Stimulated activated CD8-positive, alpha-beta memory T cell treated with anti-CD3 and anti-CD28 coated beads, Interleukin-12 subunit alpha, Interleukin-12 subunit beta, amount 100 ng/mL, for 1 hour (primary cell): ENCODE measurements at regions not wholly inside any gene's neighbourhood (a gene's known extent, or its start where the extent isn't known, plus 50 kb on each side); places are given as distances from the start of the nearest gene placed in this dataset.
"Not testable (repeated sequence)": the region's sequence is repeated elsewhere in the genome, so short reads cannot be mapped to it uniquely, and the experiment has no call there.

Source experiments
- DNase-seq: peaks from one replicate; pipeline ENCODE4 v3.0.0-alpha.2; 2020; ENCODE audit warnings: low read depth

DNA sequence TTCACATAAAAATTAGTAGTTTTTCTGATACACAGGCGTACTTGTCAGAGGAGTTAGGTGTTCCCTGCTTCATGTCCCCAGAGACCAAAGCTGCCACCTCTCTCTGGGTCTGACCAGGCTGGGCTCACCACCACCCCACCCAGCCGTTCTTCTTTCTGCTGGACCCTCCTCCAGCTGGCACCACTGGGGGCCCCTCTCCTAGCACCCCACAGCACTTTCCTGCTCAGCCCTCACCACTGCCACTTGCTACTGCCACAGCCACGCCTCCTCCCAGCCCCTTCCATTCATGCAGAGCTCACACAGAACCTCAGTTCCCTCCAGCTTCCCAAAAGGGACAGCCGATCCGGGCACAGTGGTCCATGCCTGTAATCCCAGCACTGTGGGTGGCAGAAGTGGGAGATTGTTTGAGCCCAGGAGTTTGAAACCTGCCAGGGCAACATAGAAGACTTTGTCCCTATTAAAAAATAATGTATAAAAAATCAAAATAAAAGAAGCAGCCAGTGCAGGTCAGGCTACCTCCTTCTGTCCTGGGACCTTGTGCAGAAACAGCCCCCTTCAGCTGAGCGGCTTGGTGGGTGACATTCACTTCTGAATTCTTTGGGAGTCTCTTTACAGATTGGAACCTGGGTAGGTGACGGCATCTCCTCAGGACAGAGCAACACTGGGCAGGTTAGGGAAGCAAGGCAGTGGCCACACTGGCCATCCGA lies 208.3 kb downstream of the TOMM20 start:
- DNase-seq, result no peak

DNA sequence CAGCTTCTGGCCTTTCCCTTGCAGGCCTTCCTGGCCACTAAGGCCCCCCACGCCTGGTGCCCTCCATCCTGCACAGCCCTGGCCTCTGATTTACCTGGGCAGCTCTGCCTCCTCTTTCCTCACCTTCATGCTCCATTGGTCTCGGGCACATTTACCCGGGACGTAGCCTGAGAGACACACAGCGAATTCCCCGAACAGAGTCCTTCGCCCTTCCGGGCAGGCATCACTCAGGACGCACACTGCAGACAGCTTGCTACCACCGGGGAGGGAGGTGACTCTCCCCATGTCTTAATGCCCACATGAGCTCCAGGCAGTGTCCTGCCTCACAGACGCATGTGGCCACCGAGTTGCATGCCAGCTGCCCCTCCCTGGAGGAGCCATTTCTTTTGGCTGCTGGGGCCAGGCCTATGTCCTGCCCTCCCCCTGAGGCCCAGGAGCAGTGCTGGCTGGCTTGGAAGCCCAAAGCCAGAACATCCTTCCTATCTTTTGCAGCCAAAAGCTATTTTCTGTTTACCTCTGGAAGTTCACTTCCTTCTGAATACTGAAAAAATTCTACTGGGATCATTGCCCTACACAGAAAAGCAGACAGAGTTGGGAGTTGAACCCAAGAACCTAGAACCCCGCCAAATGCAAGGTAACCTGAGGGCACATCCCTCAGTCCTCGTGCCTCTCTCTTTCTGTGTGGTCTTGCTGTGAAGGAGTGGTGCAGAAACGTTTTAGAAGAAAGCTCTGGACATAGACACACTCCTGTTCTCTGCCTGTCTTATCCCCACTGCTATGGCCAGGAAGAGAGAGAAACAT lies 209.5 kb downstream of the TOMM20 start:
- DNase-seq, result no peak

DNA sequence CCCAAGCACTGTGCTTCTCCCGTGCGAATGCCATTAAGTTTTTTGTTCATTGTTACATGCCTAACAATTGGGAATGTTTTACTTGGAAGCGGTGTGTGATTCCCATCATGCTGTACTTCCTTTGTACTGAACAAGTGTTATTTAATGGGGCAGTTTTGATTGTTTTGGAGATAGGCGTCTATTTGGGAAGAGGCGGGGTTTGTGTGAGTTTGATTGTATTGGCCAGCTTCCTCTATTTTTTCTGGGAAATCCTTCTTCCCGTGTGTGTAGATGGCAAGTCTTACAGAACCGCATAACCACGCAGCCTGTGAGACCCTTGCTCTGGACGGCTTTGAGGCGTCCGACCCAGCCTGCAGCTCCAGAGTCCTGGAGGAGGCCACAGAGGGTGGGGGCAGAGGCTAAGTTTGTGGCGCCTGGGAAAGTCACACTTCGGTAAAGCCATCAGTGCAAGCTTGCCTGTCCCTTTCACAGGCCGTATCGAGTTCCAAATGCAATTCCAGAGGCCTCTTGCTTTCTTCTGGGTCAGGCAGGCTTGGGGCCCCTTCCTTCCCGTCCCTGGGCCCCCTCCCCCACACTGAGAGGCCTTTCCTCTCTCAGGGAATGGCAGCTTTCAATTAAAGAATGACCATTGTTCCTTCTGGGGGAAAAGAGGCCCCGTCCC lies 210.3 kb downstream of the TOMM20 start:
- no peak for DNase-seq

DNA sequence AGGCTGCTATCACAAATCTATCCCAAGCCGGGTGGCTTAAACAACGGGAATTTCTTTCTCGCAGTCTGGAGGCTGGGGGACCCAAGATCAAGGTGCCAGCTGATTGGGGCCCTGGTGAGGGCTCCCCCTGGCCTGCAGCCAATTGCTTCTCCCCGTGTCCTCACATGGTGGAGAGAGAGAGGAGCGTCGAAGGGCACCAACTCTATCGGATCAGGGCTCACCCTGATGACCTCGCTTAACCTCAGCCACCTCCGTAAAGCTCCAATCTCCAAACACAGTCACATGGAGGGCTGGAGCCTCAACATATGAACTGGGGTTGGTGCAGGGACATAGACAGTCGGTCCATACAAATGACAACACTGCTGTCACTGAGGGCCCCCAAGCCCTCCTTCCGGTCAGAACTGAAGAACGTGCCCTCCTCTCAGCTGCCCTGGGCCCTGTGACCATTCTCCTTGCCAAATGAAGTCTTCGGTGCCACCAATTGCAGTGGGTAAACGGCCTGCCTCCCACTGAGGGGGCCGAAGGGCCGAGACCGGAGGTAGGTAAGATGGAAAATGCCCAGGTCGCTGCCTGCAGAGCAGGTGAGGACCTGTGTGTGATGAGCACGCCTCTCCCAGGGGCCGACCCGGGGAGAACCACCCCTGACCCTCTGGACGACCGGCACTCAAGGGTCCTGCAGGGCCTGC lies 211.0 kb downstream of the TOMM20 start:
- no peak for DNase-seq

DNA sequence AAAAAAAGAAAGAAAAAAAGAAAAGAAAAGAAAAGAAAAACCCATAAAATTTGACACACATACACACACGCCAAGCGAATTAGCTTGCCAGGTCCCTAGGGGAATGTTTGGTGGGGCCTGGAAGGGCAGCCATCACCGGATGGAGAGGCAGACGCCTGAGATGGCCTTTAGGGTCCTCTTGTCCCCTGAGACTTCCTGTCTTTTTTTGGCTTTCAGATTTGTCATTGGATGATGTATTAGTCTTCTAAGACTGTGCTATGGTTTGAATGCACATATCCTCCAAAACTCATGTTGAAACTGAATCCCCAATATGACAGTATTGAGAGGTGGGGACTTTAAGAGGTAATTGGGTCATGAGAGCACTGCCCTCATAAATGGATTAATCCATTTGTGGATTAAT lies 211.8 kb downstream of the TOMM20 start:
- DNase-seq, result no peak

DNA sequence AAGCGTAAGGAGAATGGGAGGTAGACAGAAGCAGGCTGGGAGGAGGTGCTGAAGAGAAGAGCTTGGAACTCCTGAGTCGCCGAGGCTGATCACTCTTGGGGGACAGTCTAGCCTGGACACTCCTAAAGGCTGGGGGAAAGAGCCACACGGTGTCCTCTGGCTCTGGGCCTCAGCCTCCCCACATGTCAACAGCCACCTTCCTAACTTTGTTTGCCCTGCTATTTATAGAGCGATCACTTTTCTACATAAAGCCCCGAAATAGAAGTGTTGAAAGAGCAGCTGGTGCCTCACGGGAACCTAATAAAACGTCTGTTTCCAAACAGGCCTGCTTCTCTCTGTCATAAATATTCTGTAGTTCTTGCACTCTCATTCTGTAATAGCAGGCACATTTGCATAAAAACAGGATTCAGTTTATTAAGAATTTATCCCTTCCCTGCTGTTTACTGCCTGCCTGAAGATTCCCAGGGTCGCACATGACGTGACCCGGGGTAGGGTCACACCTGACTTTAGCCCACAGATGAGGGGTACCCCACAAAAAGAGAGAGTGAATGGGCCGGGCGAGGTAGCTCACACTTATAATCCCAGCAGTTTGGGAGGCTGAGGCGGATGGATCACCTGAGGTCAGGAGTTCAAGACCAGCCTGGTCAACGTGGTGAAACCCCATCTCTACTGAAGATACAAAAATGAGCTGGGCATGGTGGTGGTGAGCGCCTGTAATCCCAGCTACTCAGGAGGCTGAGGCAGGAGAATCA lies 212.5 kb downstream of the TOMM20 start:
- no peak for DNase-seq

DNA sequence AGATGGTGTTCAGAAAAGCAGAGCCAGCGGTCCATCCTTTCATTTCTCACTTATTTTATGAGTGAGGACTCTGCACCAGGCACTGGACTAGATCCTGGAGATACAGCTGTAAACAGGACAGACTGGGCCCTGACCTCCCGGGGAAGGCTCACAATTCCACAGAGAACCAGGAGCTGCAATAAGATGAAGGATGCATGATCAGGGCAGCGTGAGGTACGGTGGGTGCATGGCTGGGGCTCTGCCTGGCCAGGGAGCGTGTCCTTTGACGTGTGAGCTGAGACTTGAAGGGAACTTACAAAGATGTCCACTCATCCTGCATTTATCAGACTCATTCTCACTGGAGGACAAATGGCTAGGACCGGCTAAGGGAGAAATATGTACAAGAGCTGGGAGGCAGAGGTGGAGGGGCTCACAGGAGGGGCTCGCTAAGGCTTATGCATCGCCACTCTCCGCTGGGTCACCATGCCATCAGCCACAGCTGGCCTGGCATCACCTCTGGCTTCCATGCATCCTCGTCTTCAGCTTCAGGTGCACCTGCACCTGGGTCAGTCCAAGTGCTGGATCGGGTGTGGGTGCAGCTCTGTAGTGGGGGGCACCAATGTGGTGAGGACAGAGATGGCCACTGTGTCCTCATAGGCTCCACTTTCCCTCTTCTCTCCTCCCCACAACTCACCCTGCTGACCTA lies 213.9 kb downstream of the TOMM20 start:
- no peak for DNase-seq

DNA sequence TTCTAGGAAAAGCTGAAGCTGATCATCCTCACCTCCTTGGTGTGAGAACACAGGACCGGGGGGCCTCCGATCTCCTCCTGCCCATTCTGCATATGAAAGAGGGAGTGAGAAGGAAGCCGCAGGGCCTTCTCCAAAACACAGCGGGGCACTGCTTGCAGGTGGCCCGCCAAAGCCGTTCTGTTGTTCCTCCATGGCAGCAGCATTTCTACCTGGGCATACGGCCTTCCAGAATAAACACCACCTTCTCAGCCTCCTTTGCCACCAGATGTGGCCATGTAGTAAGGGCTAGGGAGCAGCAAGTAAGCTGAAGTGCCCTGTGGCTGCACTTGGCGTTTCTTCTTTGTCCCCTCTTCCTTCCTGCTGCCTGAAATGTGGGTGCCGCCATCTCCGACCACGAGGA lies 214.9 kb downstream of the TOMM20 start:
- DNase-seq, result no peak

DNA sequence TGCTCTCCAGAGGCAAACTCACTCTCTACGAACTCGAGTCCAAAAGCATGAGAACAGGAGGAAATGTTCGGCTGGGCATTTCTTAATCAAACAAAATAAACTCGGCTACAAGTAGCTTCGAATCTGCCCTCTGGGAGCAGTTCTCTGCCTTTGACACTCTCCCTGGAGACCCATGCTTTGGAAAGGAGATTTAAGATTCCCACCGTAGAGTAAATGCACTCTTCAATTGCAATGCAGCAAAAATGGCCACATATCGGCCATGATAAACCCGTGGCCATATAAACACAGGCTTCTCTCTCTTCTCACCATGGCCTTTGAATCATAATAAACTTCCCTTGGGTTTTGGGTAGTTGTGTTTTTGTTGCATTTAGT lies 215.4 kb downstream of the TOMM20 start:
- DNase-seq, result no peak

DNA sequence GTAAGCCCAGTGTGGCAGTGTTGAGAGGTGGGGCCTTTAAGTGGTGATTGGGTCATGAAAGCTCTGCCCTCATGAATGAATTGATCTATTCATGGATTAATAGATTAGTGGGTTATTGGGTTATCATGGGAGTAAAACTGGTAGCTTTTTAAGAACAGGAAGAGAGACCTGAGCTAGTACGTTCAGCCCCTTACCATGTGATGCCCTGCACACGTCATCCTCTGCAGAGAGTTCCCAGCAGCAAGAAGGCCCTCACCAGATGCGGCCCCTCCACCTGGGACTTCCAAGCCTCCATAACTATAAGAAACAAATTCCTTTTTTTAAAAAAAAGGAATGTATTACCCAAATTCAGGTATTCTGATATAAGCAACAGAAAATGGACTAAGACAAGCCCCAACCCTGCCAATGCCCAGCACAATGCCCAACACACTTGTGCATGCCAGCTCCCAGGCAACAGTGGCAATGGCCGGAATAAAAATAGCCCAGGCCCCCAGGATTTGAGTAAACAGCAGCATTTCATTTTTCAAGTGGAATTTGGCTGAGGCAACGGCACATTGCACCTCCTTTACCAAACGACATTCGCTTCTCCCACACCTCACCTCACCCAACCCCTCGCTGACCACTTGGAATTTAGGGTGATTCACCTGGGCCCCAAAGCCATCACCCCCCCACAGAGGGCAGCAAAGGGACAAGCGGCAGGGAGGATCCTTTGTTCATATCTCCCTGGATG lies 215.9 kb downstream of the TOMM20 start:
- no peak for DNase-seq

DNA sequence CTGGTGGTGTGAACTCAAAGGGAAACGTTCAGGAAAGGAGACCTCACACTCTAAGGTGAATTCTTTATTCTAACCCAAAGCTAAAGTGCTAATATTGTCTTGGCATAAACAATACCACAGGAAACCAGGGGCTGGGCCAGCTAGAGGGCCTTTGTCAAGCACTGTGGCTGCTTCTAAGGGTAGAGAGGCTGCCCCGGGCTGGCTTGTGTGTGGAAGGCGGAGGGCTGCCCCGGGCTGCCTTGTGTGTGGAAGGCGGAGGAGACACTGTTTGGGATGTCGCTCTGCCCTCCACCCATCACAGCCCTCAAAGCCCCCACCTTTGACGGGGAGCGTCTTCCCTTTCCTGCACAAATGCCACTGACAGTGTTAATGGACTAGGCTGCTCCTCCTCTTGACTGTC lies 216.8 kb downstream of the TOMM20 start:
- peak; percentile 24 for DNase-seq

DNA sequence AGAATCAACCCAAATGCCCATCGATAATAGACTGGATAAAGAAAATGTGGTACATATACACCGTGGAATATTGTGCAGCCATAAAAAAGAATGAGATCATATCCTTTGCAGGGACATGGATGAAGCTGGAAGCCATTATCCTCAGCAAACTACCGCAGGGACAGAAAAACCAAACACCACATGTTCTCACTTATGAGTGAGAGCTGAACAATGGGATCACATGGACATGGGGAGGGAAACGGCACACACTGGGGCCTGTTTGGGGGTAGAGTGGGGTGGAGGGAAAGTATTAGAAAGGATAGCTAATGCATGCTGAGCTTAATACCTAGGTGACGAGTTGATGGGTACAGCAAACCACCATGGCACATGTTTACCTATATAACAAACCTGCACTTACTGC lies 217.5 kb downstream of the TOMM20 start:
- not testable (repeated sequence) for DNase-seq

DNA sequence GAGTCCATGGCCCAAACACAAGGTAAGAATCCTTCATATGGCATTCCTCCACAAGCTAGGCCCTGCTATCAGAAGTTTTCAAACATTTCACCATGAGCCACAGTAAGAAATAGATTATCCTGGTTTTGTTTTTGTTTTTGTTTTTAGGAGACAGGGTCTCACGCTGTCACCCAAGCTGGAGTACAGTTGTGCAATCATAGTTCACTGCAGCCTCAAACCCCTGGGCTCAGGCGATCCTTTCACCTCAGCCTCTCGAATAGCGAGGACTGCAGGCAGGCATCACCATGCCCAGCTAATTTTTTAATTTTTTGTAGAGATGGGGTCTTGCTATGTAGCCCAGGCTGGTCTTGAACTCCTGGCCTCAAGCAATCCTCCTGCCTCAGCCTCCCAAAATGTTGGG lies 218.8 kb downstream of the TOMM20 start:
- DNase-seq, result no peak

DNA sequence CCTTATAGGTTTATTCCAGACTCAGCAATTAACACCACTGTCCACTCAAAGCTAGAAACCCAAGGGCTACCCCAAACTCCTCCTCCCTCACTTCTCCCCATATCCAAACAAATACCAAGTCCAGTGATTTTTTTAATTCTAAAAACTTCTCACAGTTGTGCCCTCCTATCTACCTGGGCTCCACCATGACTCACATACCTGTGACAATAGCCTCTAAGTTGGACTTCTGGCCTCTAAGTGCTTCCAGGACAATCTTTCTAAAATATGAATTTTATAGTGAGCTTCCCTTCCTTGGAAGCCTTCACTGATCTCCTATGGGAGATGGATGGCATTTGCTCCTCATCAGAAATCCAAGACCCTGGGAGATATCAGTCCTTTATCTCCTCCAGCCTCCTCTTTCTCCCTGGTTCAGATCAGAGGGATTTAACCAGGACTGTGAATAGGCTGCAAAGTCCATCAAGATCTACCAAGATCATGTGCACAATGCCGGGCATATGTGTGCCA lies 219.3 kb downstream of the TOMM20 start:
- no peak for DNase-seq

DNA sequence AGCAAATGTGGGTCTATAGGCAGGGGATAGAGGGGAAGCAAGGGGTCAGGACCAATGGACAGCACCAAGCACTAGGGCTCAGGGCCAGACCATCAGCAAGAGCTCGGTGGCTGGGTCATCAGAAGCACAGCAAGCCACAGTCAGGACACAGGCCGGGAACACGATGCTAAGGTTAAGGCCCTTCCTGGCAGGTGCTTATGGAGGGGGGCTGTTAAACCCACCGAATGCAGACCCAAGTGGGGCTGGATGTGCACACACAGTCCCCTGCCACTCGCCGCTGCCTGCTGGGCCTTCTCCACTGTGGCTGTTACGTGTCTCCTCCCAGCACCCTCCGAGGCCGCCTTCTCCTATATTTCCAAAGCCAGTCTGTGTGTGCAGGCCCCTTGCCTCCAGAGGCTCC lies 220.1 kb downstream of the TOMM20 start:
- DNase-seq, result no peak

DNA sequence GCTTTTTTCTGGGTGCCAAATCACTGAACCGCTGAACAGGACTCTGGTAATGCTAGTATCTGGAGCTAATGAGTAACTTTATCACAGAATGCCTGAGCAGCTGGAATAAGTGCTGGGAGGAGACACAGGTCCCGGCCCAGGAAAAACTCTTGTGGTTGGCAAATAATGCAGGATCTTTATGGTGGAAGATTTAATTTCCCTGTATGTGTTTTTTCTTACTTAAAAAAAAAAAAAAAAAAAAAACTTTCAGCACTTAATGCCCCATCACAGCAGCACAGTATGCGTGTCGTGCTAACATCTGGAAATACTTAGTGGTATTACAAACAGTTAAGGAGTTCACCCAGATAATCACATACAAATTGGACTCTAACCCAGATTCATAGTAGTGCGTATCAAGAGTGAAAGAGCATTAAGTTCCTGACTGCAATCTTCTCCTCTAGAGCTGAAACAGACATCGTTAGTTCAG lies 220.7 kb downstream of the TOMM20 start:
- no peak for DNase-seq

DNA sequence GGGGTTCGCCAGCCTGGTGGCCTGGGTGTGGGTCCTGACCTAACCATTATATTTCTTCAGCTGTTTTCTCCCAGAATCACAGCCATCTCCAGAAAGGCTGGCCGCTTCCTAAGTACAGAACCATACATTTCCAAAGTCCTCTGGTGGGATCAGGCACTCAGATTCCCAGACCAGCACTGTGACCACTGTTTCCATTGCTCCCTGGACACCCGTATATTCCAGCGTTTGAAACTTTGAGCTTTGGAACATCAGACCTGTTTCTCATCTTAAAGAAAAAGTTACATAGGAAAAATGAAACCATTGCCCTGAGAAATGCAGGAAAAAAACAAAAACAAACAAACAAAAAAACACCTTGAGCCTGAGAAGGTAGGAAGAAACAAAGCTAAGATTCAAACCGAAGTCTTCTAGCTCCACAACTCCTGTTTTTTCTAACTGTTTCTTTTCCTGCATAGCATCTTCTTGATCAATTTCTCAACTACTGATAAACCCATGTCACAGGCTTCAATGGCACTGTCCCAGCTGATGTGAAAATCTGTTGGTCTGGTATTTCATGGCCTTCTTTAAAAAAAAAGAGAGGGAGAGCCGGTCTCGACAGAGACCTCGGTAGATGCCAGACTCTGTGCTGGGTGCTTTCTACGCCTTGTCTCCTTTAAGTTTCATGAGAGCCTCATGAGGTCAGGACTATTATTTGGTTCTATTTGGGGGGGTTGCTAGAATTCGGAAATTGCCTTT lies 221.3 kb downstream of the TOMM20 start:
- no peak for DNase-seq

DNA sequence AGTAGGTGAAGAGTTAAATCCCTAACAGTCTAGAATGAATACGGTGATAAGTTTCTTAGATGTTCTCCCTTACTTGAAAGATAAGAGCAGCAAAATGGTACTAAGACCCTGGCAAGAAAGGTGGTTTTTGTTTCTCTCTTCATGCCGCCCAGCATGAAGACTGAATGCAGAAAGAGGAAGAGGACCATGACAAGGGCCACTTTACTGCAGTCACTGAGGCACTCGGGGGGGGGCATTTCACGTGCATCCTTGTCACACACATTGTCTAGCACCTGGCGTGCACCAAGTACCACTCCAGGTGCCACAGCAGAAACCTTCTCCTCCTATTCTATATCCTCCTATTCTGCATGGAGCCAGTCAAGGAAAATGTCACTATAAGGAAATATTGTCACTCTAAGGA lies 222.0 kb downstream of the TOMM20 start:
- no peak for DNase-seq

DNA sequence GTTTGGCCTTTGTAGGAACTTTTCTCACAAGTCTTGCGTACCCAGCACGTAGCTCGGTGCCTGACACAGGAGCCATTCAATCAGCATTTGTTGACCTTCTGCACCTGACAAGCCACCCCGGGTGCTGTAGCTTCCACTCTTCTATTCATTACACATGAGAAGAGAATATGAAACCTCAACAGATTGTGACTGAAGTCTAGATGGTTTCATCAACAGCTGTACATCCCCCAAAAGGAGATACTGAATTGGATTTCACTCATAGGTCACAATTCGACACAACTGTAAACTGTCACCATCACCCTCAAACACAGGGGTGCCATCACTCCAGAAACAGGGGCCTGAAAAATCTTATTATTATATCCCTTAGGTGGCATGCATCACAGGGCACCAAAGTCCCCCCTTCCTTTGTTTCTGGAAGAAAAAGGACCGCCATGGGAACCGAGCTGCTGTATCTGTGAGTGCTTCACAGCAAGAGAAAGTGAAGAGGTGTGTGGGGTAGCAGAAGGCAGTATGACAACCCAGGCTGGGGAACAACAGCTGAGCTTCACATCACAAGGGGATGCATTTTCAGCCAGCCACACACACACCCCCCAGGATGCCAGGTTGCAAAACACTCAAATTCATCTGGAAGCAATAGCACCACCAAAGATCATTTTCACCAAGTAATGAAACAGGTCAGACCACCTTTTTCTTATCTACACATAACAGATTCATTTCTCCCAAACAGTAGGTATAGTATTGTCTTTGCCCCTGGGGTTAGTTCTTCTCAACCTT lies 225.7 kb downstream of the TOMM20 start:
- DNase-seq, result no peak
